ENCODE measurements at regions not wholly inside any gene's neighbourhood (a gene's known extent, or its start where the extent isn't known, plus 50 kb on each side); places are given as distances from the start of the nearest gene placed in this dataset.

DNA sequence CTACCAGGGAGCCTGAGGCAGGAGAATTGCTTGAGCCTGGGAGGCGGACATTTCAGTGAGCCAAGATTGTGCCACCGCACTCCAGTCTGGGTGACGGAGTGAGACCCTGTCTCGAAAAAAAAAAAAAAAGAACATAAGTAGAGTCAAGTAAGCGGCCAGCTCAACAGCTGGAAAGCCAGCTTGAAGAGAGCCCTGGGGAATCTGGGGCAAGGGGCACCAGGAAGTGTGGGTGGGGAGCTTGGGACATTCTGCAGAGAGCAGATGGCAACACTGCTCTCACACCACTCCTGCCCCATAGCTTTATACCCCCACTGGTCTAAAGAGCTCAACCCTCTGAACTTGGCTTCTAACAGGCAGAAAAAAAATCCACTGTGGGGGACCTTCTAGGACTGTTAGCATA lies 505.6 kb downstream of the BUD13 start:
- TF ChIP-seq, protein P1, sequence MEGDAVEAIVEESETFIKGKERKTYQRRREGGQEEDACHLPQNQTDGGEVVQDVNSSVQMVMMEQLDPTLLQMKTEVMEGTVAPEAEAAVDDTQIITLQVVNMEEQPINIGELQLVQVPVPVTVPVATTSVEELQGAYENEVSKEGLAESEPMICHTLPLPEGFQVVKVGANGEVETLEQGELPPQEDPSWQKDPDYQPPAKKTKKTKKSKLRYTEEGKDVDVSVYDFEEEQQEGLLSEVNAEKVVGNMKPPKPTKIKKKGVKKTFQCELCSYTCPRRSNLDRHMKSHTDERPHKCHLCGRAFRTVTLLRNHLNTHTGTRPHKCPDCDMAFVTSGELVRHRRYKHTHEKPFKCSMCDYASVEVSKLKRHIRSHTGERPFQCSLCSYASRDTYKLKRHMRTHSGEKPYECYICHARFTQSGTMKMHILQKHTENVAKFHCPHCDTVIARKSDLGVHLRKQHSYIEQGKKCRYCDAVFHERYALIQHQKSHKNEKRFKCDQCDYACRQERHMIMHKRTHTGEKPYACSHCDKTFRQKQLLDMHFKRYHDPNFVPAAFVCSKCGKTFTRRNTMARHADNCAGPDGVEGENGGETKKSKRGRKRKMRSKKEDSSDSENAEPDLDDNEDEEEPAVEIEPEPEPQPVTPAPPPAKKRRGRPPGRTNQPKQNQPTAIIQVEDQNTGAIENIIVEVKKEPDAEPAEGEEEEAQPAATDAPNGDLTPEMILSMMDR (IDR thresholded peaks at IDR 0.05), result no peak
- TF ChIP-seq POLR2A (IDR thresholded peaks at IDR 0.05), result no peak

All from esophagus squamous epithelium (tissue), 4 donors.